Activated CD8-positive, alpha-beta memory T cell treated with anti-CD3 and anti-CD28 coated beads for 1 hour (primary cell): ENCODE measurements at regions not wholly inside any gene's neighbourhood (a gene's known extent, or its start where the extent isn't known, plus 50 kb on each side); places are given as distances from the start of the nearest gene placed in this dataset.

Source experiments
- DNase-seq, 2 donors: peaks; one replicate each; pipeline ENCODE4 v3.0.0-alpha.2; 2020; ENCODE audit warnings: low read depth in 1 of 2; ENCODE audit errors: extremely low read depth in 1 of 2

GRCh38 chr18:30929718-30930117 lies 112.8 kb downstream of the DSC3 start:
- DNase-seq, result no peak

GRCh38 chr18:30929065-30929464 lies 113.5 kb downstream of the DSC3 start:
- no peak for DNase-seq

- no peak for DNase-seq
Observed at GRCh38 chr18:30927517-30928075, 114.9 kb downstream of the DSC3 start.

DNA sequence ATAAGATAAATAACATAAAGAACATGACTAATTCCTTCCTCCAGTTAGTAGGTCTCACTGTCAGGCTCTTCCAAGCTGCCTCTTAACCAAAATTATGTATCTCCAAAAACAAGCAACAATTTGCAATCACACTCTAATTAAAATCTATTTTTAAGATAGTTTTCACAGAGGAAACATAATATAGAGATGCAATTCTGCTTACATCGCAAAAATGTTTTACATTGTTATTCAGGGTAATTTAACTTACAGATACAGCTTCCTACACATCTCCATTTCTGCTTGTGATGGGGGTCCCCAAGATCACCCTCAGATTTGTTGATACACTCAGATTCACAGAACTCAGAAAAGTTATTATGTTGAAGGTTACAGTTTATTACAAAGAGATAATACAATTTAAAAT lies 115.5 kb downstream of the DSC3 start:
- no peak for DNase-seq

GRCh38 chr18:30925795-30926194 lies 116.7 kb downstream of the DSC3 start:
- no peak for DNase-seq

- DNase-seq, result no peak
Observed at GRCh38 chr18:30920757-30921156, 121.8 kb downstream of the DSC3 start.

DNA sequence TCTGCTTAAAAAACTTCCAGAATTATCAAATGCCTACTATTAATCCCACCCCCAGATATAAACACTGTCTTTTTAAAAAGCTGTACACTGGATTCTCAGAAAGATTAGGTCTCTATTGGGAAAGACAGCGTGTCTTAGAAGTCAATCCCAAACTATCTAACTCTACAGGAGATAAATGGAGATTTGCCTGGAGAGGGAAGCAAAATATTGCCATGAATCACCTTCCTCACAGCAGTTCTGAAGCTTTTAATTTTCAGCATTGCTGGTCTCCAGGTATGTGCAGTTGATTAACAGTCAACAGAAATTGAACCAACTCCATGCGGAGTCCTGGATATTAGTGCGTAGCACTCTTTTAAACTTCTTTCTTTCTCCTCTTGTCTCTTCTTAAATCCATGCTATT lies 122.2 kb downstream of the DSC3 start:
- DNase-seq, result no peak

DNA sequence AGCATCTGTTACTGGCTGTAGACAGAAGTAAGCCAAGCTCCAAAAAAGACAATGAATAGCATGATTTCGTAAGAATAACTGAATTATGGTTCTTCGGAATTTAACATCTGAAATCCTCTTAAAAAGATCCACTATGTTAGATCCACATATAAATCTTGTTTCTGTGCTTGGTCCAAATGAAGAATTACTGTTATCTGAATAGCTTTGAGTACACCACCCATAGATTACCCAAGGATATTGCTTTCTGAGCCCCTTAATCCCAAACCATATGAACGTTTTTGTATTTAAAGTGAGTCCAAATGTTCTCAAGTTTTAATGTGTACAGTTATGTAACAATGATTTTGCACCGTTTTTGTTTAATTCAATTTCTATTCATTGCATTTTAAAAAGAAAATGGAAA lies 124.9 kb downstream of the DSC3 start:
- DNase-seq, result no peak

DNA sequence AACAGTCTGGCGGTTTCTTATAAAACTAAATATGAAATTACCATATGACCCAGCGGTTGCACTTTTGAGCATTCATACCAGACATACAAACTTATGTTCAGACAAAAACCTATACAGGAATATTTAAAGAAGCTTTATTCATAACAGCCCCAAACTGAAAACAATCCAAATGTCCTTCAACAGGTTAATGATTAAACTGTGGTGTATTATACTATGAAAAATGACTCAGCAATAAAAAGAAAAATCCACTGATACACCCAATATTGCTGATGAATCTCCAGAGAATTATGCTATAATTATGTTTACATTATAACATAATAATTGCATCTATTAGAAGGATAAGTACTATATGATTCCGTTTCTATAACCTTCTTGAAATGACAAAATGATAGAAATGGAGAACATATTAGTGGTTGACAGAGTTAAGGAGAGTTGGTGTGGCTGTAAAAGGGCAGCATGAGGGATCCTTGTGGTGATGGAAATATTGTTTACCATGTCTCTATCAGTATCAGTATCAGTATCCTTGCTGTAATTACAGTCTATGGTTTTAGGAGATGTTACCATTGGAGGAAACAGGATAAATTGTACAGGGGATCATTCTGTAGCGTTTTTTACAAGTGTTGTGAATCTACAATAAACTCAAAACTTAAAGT lies 127.1 kb downstream of the DSC3 start:
- no peak for DNase-seq

DNA sequence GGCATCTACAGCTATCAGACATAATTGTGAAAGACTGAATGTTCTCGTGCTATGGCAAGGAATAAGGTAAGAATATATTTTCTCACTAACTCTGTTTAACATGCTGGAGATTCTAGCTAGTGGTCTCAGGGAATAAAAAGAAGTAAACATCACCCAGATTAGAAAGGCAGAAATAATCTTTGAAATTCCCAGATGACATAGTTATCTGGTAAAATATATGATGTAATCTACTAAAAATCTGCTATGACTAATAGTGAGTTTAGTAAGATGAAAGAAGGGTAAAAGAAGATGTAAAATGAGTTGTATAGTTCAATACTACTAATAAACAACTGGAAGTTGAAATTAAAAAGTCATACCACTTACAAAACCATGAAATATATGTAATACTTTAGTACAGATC lies 134.2 kb downstream of the DSC3 start:
- DNase-seq, result no peak

DNA sequence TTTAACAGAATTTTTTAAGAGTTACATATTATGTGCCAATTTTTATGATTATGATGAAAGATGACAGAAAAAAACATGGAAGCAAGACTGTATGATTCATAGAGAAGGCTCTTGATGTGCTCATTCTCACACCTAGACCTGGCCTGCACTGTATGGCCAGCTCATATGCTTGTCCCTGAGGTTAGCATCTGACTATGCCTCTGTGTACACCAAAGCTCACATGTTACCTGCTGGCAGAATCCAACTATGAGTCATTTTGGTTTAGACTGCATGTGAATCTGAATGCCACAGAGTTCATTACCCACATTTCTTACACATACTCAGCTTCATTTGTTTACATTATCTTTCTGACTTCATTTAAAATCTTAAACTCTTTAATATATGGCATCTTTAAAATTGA lies 139.0 kb downstream of the DSC3 start:
- DNase-seq, result no peak

GRCh38 chr18:30889519-30890301 lies 152.8 kb downstream of the DSC3 start:
- no peak for DNase-seq

DNA sequence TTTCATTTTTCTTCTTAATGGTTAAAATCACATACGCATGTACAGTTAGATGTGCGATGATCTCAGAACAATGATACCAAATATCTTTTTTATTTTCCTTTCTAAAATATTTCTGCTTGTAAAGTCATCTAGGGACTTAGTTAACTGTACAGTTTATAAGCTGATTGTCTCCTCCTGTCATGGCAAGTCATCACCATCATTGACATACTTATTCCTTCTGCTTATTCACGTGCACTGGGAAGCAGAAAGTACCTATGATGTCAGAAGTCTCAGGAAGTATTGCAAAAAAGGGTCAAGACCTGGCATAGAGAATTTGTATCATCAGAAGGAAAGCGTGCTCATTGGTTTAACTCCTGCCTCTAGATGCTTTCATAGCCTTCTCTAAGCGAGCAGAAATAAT lies 154.2 kb downstream of the DSC3 start:
- no peak for DNase-seq

- no peak for DNase-seq
Observed at GRCh38 chr18:30886998-30887397, 155.5 kb downstream of the DSC3 start.

- no peak for DNase-seq
Observed at GRCh38 chr18:30870466-30870865, 172.1 kb downstream of the DSC3 start.

GRCh38 chr18:30862900-30863299 lies 179.6 kb downstream of the DSC3 start:
- DNase-seq, result no peak

DNA sequence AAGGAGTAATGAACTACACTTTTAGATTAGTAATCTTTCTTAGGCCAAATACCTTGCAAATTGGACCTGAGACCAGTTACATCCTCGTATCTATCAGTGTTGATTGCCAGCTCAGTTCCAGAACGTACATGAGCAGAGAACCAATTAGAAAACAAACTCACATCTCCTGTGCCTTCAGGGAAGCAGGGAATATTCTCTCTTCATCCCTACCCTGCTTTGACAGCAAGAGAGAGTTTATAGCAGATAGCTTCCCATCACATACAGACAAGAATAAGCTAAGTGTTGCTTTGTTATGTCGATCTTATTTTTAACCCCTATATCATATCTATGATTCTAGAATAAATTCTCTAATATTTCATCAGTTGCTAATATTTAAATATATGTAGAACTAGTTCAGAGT lies 181.8 kb downstream of the DSC3 start:
- DNase-seq, result no peak

DNA sequence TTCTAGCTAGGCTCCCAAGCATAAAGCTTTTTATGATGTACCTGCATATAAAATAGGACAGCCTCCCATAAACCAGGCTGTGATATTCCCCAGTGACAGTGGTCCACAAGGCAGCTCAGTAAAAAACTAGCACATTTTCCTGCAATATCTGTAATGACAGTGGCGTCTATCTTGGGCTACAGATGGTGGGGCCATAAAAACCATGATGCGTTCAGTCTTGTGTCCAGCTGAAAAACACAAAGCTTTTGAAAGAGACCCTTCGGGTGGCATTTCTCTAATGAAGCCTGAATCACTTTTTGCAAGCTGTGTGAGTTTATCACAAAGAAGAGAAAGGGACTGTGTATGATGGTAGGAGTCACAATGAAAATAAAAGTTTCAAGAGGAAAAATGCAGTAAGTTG lies 183.5 kb downstream of the DSC3 start:
- DNase-seq, result no peak

DNA sequence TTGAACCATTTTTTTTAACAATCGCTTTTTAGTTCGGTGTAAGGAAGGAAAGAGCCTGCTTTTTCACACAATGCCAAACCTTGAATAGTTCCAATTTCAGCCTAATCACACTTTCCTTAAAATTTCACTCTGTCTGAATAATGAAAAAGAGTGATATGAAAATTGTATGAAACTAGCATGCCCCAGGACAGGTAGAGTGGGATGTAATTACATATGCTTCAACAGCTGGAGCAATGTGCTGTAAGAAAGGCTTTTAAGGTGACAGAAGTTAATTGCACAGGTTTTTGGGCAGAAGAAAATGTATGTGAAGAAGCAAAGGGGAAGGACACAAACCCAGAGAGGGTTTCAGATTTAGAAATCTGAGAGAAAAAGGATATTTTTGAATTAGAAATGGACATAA lies 184.0 kb downstream of the DSC3 start:
- no peak for DNase-seq

GRCh38 chr18:30855762-30856161 lies 186.8 kb downstream of the DSC3 start:
- no peak for DNase-seq

DNA sequence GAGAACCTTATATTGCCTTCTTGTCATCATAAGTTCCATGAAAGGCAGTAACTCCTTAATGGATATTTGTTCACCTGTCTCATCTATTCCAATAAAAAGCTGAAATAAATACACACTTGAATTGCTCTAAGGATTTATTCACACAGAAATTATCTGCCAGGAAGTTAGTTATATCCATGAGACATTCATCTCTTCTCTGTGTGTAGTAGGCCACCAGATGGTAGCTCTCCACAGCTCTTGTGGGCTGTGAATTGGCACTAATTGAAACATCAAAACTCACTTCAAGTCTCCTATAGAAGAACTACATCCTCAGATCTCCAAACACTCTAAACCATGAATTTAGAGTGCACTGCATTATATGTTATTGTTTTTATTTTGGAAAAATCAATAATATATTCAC lies 189.6 kb downstream of the DSC3 start:
- no peak for DNase-seq

GRCh38 chr18:30852541-30852940 lies 190.0 kb downstream of the DSC3 start:
- DNase-seq, result no peak
